ENCODE measurements at regions not wholly inside any gene's neighbourhood (a gene's known extent, or its start where the extent isn't known, plus 50 kb on each side); places are given as distances from the start of the nearest gene placed in this dataset.

DNA sequence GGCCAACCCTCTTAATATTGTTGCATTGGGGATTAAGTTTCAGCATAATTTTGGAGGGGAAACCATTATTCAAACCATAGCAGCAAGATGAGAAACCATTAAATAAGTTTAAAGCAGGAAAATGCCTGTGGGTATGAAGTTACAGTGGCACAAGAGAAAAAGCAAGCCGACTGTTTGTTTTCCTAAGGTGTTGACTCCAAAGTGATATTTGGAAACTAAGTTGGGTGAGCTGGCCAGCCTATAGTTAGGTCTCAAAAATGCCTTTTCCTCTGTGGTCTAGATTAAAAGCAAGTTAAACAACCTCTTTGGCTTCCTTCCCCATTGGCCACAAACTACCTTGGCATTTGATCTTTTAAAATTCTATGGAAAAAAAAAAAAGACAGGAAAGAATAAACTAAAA, 419.8 kb upstream of the AZI2 start:
- H3K4me1 ChIP-seq (ENCODE audit: control insufficient read depth in 1 of 2, insufficient read depth in 1 of 2, low read depth in 1 of 2, low read length in 1 of 2): no peaks in the 10 kb centered on the region
- no peaks in the 10 kb centered on the region for H3K36me3 ChIP-seq
- TF ChIP-seq, protein P1, sequence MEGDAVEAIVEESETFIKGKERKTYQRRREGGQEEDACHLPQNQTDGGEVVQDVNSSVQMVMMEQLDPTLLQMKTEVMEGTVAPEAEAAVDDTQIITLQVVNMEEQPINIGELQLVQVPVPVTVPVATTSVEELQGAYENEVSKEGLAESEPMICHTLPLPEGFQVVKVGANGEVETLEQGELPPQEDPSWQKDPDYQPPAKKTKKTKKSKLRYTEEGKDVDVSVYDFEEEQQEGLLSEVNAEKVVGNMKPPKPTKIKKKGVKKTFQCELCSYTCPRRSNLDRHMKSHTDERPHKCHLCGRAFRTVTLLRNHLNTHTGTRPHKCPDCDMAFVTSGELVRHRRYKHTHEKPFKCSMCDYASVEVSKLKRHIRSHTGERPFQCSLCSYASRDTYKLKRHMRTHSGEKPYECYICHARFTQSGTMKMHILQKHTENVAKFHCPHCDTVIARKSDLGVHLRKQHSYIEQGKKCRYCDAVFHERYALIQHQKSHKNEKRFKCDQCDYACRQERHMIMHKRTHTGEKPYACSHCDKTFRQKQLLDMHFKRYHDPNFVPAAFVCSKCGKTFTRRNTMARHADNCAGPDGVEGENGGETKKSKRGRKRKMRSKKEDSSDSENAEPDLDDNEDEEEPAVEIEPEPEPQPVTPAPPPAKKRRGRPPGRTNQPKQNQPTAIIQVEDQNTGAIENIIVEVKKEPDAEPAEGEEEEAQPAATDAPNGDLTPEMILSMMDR (IDR thresholded peaks at IDR 0.05): no peak
- H3K27me3 ChIP-seq: no peaks in the 10 kb centered on the region
- H3K4me3 ChIP-seq (ENCODE audit: low read depth in 1 of 2, low read length in 1 of 2): no peak overlapping the region
- H3K9me3 ChIP-seq: no peaks in the 10 kb centered on the region
- no peak overlapping the region for H3K27ac ChIP-seq

DNA sequence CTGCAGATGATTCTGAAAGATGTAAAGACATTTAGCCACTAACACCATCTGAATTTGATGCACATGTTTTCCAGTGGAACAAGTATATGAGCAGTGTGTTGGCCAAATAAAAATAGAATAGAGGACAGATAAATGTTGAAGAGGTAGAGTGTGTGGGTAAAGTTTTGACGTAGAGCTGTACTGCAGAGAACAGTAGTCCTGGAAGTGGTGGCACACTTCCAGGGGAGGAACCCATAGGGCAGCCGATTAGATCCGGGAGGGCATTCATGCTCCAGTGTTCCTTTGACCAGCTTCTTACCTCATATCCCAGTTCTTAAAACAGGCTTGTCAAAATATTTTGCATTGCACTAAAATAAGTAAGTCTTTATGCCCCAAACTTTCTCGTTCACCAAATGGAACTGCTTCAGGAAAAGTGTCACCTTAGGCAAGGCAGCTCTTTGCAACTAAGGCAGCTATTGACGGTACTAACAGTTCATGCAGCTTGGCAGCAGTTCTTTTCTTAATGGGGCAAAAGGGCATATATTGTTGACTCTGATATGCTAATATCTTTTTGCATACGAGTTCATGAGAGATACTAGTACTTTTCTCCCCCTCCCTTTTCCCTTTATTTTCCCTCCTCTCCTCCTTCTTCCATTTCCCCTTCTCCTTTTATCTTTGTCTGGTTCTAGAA, 429.3 kb upstream of the AZI2 start:
- Histone ChIP-seq H3K4me1 (ENCODE audit: control insufficient read depth in 1 of 2, insufficient read depth in 1 of 2, low read depth in 1 of 2, low read length in 1 of 2) (no peaks in the 10 kb centered on the region), H3K9me3 (no peaks in the 10 kb centered on the region), H3K27me3 (no peaks in the 10 kb centered on the region), H3K36me3 (no peaks in the 10 kb centered on the region), H3K27ac (no peak overlapping the region), H3K4me3 (ENCODE audit: low read depth in 1 of 2, low read length in 1 of 2) (no peak overlapping the region)
- TF ChIP-seq, protein P1 (IDR thresholded peaks at IDR 0.05): no peak

DNA sequence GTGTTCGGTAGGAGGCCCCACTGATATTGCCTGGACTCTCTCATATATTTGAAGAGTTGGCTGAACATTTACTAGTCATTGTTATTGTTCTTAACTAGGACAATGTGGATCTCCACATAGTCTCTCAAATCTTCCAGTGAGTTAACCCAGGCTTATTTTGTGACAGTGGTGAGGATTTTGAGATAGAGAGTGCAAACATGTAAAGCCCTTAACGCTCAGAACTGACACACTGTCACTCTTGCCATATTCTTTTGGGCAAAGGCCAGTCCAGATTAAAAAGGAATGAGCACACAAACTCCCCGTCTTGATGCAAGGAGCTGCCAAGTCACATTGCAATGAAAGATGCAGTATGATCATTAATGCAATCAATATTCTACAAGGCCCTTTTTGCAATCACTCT, 431.9 kb upstream of the AZI2 start:
- H3K36me3 ChIP-seq: no peaks in the 10 kb centered on the region
- H3K27me3 ChIP-seq: no peaks in the 10 kb centered on the region
- no peak overlapping the region for H3K4me3 ChIP-seq (ENCODE audit: low read depth in 1 of 2, low read length in 1 of 2)
- no peaks in the 10 kb centered on the region for H3K4me1 ChIP-seq (ENCODE audit: control insufficient read depth in 1 of 2, insufficient read depth in 1 of 2, low read depth in 1 of 2, low read length in 1 of 2)
- TF ChIP-seq, protein P1 (IDR thresholded peaks at IDR 0.05): no peak
- H3K9me3 ChIP-seq: no peaks in the 10 kb centered on the region
- H3K27ac ChIP-seq: no peak overlapping the region

DNA sequence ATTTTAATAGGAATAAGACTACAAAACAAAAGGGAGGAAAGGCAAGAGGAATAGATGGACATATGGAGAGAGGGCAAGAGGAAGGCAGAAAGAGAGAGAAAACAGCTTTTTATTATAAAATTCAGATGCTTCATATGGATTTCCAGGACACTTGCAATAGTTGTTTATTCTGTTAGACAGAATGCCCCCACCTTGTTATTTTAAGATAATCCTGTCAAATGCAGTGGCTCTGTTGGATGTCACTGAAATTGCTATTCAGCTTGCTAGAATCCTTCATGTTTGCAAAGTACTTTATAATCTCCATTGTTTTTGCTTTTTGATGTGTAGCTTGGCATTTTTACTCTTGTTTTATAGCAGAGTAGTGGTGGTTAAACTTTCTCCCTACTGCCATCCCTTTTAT, 432.4 kb upstream of the AZI2 start:
- H3K27ac ChIP-seq: no peak overlapping the region
- H3K9me3 ChIP-seq: no peaks in the 10 kb centered on the region
- no peaks in the 10 kb centered on the region for H3K4me1 ChIP-seq (ENCODE audit: control insufficient read depth in 1 of 2, insufficient read depth in 1 of 2, low read depth in 1 of 2, low read length in 1 of 2)
- TF ChIP-seq, protein P1 (IDR thresholded peaks at IDR 0.05): no peak
- H3K36me3 ChIP-seq: no peaks in the 10 kb centered on the region
- no peaks in the 10 kb centered on the region for H3K27me3 ChIP-seq
- no peak overlapping the region for H3K4me3 ChIP-seq (ENCODE audit: low read depth in 1 of 2, low read length in 1 of 2)

DNA sequence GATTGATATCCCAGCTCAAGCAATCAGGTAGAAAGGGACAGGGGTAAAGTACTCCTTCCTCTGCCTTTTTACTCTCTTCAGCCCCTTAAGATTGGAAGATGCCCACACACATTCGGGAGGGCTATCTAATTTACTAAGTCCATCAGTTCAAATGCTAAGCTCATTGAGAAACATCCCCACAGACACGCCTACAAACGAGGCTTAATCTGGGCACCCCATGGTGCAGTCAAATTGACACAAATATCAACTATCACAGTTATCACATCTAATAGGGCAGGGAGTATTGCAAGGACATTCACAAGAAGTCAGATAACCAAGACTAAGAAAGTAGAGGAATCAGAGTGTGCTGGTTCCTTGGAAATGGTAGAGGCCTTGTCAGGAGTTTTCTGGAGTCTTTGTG, 437.8 kb upstream of the AZI2 start:
- TF ChIP-seq, protein P1 (IDR thresholded peaks at IDR 0.05): no peak
- no peaks in the 10 kb centered on the region for H3K4me1 ChIP-seq (ENCODE audit: control insufficient read depth in 1 of 2, insufficient read depth in 1 of 2, low read depth in 1 of 2, low read length in 1 of 2)
- no peaks in the 10 kb centered on the region for H3K27me3 ChIP-seq
- no peaks in the 10 kb centered on the region for H3K36me3 ChIP-seq
- H3K27ac ChIP-seq: no peak overlapping the region
- H3K4me3 ChIP-seq (ENCODE audit: low read depth in 1 of 2, low read length in 1 of 2): no peak overlapping the region
- no peaks in the 10 kb centered on the region for H3K9me3 ChIP-seq
